Choroid plexus epithelial cell (primary cell): ENCODE measurements at regions not wholly inside any gene's neighbourhood (a gene's known extent, or its start where the extent isn't known, plus 50 kb on each side); places are given as distances from the start of the nearest gene placed in this dataset.

Source experiments
- DNase-seq: peaks from one replicate; pipeline ENCODE4 v3.0.0-alpha.2; 2010; ENCODE audit warnings: low read depth
- H3K4me3 ChIP-seq: 2 replicates; pipeline ENCODE4 v1.5.1; 2011; ENCODE audit warnings: low read depth, mild to moderate bottlenecking, control low read depth, low read length, moderate library complexity
- TF ChIP-seq, protein P1 (sequence below): conservative IDR thresholded peaks from 2 replicates; pipeline ENCODE4 v1.5.1; 2011; ENCODE audit warnings: low read depth, mild to moderate bottlenecking, control low read depth, inconsistent platforms, low read length, moderate library complexity

DNA sequence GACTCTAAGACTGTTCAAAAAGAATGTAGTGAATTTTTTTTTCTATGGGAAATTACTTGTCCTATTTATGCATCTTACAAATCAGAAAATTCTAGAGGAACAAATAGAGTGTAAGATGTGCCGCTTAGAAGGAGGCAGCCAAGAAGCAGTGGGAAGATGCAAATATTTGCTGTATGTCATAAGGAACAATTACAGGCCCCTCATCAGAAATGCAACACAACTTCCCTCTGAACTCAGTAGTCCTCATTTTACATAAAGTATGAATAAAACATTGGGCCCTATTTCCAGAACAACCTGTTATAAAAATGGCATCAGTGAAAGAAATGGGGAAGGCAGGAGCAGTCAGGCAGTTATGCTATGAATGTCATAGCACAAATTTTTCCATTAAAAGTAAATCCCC lies 50.7 kb upstream of the SCG2 start:
- DNase-seq: no peak
- TF ChIP-seq, protein P1, sequence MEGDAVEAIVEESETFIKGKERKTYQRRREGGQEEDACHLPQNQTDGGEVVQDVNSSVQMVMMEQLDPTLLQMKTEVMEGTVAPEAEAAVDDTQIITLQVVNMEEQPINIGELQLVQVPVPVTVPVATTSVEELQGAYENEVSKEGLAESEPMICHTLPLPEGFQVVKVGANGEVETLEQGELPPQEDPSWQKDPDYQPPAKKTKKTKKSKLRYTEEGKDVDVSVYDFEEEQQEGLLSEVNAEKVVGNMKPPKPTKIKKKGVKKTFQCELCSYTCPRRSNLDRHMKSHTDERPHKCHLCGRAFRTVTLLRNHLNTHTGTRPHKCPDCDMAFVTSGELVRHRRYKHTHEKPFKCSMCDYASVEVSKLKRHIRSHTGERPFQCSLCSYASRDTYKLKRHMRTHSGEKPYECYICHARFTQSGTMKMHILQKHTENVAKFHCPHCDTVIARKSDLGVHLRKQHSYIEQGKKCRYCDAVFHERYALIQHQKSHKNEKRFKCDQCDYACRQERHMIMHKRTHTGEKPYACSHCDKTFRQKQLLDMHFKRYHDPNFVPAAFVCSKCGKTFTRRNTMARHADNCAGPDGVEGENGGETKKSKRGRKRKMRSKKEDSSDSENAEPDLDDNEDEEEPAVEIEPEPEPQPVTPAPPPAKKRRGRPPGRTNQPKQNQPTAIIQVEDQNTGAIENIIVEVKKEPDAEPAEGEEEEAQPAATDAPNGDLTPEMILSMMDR: no peak
- no peak overlapping the region for H3K4me3 ChIP-seq

DNA sequence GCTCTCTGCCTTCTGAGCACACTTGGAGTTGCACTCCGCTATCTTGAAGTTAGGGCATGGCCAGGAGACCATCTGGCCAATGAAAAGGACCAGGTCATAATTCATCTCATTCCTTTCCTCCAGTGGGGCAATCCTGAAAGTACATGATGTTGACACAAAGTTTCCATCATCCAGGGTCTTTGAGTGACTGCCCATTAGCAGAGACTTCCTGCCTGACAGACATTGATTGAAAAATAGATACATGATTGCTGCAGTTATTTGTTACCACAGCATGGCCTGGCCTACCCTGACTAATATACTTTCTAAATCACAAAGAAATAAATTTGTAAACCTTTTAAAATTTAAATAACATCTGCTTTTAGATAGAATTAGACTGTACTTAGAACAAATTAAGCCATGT lies 50.0 kb upstream of the SCG2 start:
- TF ChIP-seq, protein P1: no peak
- H3K4me3 ChIP-seq: no peak overlapping the region
- DNase-seq: no peak
